ENCODE measurements at regions not wholly inside any gene's neighbourhood (a gene's known extent, or its start where the extent isn't known, plus 50 kb on each side); places are given as distances from the start of the nearest gene placed in this dataset.

- TF ChIP-seq ZNF408 (CRISPR knock-in tag; IDR thresholded peaks at IDR 0.05; ENCODE audit: low read depth) (no peak), SIN3A (IDR thresholded peaks at IDR 0.05; ENCODE audit: borderline replicate concordance in 2 of 2, control insufficient read depth in 1 of 2, low read depth in 2 of 2, low read length in 2 of 2) (no peak), HNRNPK (IDR thresholded peaks at IDR 0.05; ENCODE audit: low read depth, low read length, poor library complexity, severe bottlenecking) (no peak), HNRNPL (IDR thresholded peaks at IDR 0.05; ENCODE audit: low read depth, low read length) (no peak), TFE3 (CRISPR knock-in tag; IDR thresholded peaks at IDR 0.05) (no peak), RUNX1 (IDR thresholded peaks at IDR 0.05; ENCODE audit: low read depth) (no peak), ZKSCAN8 (CRISPR knock-in tag; IDR thresholded peaks at IDR 0.05) (0 out of 2 replicates have a peak, but pooled peaks have one; percentile 35), EWSR1 (IDR thresholded peaks at IDR 0.05; ENCODE audit: borderline replicate concordance, low read depth, partially characterized antibody) (no peak), NFYB (IDR thresholded peaks at IDR 0.05; ENCODE audit: extremely low read depth, insufficient read length) (no peak), STAT5B (CRISPR knock-in tag; IDR thresholded peaks at IDR 0.05) (no peak), ZNF717 (CRISPR knock-in tag; IDR thresholded peaks at IDR 0.05) (no peak), PATZ1 (CRISPR knock-in tag; IDR thresholded peaks at IDR 0.05; ENCODE audit: borderline replicate concordance) (no peak), DLX4 (CRISPR knock-in tag; IDR thresholded peaks at IDR 0.05) (no peak), SIRT6 (IDR thresholded peaks at IDR 0.05; ENCODE audit: low read depth, low read length) (no peak), KAT7 (CRISPR knock-in tag; IDR thresholded peaks at IDR 0.05; ENCODE audit: borderline replicate concordance) (0 out of 2 replicates have a peak, but pooled peaks have one; percentile 49), ZNF695 (CRISPR knock-in tag; IDR thresholded peaks at IDR 0.05) (no peak)
- TF ChIP-seq, protein P1, sequence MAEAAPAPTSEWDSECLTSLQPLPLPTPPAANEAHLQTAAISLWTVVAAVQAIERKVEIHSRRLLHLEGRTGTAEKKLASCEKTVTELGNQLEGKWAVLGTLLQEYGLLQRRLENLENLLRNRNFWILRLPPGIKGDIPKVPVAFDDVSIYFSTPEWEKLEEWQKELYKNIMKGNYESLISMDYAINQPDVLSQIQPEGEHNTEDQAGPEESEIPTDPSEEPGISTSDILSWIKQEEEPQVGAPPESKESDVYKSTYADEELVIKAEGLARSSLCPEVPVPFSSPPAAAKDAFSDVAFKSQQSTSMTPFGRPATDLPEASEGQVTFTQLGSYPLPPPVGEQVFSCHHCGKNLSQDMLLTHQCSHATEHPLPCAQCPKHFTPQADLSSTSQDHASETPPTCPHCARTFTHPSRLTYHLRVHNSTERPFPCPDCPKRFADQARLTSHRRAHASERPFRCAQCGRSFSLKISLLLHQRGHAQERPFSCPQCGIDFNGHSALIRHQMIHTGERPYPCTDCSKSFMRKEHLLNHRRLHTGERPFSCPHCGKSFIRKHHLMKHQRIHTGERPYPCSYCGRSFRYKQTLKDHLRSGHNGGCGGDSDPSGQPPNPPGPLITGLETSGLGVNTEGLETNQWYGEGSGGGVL (CRISPR knock-in tag; IDR thresholded peaks at IDR 0.05) = no peak
- TF ChIP-seq, protein P2, sequence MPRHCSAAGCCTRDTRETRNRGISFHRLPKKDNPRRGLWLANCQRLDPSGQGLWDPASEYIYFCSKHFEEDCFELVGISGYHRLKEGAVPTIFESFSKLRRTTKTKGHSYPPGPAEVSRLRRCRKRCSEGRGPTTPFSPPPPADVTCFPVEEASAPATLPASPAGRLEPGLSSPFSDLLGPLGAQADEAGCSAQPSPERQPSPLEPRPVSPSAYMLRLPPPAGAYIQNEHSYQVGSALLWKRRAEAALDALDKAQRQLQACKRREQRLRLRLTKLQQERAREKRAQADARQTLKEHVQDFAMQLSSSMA (CRISPR knock-in tag; IDR thresholded peaks at IDR 0.05) = no peak
- TF ChIP-seq, protein P3, sequence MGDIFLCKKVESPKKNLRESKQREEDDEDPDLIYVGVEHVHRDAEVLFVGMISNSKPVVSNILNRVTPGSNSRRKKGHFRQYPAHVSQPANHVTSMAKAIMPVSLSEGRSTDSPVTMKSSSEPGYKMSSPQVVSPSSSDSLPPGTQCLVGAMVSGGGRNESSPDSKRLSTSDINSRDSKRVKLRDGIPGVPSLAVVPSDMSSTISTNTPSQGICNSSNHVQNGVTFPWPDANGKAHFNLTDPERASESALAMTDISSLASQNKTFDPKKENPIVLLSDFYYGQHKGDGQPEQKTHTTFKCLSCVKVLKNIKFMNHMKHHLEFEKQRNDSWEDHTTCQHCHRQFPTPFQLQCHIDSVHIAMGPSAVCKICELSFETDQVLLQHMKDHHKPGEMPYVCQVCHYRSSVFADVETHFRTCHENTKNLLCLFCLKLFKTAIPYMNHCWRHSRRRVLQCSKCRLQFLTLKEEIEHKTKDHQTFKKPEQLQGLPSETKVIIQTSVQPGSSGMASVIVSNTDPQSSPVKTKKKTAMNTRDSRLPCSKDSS (IDR thresholded peaks at IDR 0.05; ENCODE audit: low read depth, partially characterized antibody) = no peak
Observed at GRCh38 chr6:109239651-109240321, 142.5 kb downstream of the CD164 start (continued).

All from K562 (cell line).